ACC112 (cell line): ENCODE measurements at regions not wholly inside any gene's neighbourhood (a gene's known extent, or its start where the extent isn't known, plus 50 kb on each side); places are given as distances from the start of the nearest gene placed in this dataset.

Experiments used
- H2AFZ ChIP-seq: fragments of 200-600 bp; sonication (generic); one replicate; pipeline ENCODE4 v1.6.0; 2017; ENCODE audit warnings: antibody characterized with exemption, low read length; ENCODE audit not compliant: unreplicated experiment
- H3K27ac ChIP-seq: fragments of 200-600 bp; sonication (generic); 2 replicates; pipeline ENCODE4 v1.5.1; 2014; ENCODE audit warnings: low read depth, mild to moderate bottlenecking, antibody characterized with exemption, low read length, moderate library complexity
- H3K27me3 ChIP-seq: fragments of 200-600 bp; sonication (generic); 2 replicates; pipeline ENCODE4 v1.6.1; 2014; ENCODE audit warnings: mild to moderate bottlenecking, antibody characterized with exemption, low read length, moderate library complexity, mixed read lengths; ENCODE audit not compliant: insufficient read depth
- H3K36me3 ChIP-seq: fragments of 200-600 bp; sonication (generic); 2 replicates; pipeline ENCODE4 v1.6.1; 2016; ENCODE audit warnings: mild to moderate bottlenecking, antibody characterized with exemption, low read length, moderate library complexity, mixed read lengths; ENCODE audit not compliant: insufficient read depth
- H3K4me1 ChIP-seq: fragments of 200-600 bp; sonication (generic); one replicate; pipeline ENCODE4 v1.6.1; 2016; ENCODE audit warnings: low read length, mixed read lengths; ENCODE audit not compliant: insufficient read depth, unreplicated experiment, control insufficient read depth
- H3K4me3 ChIP-seq: fragments of 200-600 bp; sonication (generic); 2 replicates; pipeline ENCODE4 v1.5.1; 2014; ENCODE audit warnings: mild to moderate bottlenecking, low read depth, low read length
- H3K79me2 ChIP-seq: fragments of 200-600 bp; sonication (generic); one replicate; pipeline ENCODE4 v1.6.0; 2016; ENCODE audit warnings: low read length; ENCODE audit not compliant: control insufficient read depth, unreplicated experiment, insufficient read depth

DNA sequence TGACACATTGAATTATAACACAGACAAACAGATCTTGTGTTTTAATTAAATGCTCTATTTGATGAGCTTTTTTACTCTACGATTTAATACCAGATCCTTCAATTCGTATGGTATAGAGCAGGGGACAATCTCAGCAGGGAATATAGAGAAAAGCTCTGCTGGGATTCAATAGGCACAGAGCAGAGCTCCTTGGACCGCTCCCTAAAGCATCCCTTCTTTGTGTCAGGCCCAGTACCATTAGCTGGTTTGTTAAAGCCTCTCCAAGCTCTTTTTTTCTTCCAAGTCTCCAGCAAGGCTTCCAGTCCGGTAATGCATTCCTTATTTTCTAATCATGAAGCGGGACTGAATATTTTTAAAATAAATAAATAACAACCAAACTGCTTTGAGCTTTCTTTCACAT, 466.0 kb downstream of the NR4A2 start:
- no peak overlapping the region for H2AFZ ChIP-seq
- H3K4me1 ChIP-seq = no peaks in the 10 kb centered on the region
- no peaks in the 10 kb centered on the region for H3K79me2 ChIP-seq
- H3K36me3 ChIP-seq = no peaks in the 10 kb centered on the region
- no peak overlapping the region for H3K4me3 ChIP-seq
- no peak overlapping the region for H3K27ac ChIP-seq
- H3K27me3 ChIP-seq = no peaks in the 10 kb centered on the region

DNA sequence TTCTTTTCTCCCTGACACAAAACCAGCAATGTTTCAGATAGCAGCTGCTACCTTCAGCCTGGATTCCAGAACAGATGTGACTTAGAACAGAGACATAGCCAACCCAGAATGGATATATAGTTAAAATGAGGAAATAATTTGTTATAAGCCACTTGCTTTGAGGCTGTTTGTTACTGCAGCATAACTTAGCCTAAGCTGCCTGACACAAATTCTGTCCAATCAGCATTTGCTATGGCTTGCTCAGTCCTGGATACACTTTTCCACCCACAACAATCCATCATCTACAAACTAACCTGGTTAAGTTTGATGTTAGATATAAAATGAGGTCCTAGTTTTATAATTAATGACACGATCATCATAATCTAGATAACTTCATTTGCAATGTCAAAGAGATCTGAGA, 480.4 kb downstream of the NR4A2 start:
- H3K4me1 ChIP-seq = no peaks in the 10 kb centered on the region
- no peaks in the 10 kb centered on the region for H3K79me2 ChIP-seq
- H2AFZ ChIP-seq = no peak overlapping the region
- no peaks in the 10 kb centered on the region for H3K27me3 ChIP-seq
- H3K4me3 ChIP-seq = no peak overlapping the region
- no peak overlapping the region for H3K27ac ChIP-seq
- H3K36me3 ChIP-seq = no peaks in the 10 kb centered on the region

DNA sequence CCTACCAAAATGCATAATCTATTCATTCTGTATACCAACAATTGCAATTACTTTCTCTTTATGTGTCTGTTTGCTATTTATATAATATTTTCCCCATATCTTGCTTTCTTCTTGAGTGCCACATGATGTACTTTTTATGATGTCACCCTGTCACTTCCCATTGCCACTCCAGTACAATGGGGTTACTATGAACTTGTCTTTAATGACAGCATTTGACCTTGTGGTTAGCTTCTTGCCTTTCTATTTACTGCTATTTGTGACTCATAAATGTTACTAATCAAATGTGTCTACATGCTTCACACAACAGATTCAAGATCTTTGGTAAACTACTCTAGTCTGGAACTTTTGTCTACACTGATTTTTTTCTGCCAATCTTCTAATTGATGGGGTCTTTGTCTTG, 486.3 kb downstream of the NR4A2 start:
- no peaks in the 10 kb centered on the region for H3K36me3 ChIP-seq
- H3K27me3 ChIP-seq = no peaks in the 10 kb centered on the region
- no peaks in the 10 kb centered on the region for H3K79me2 ChIP-seq

GRCh38 chr2:155844461-155844860, 488.1 kb downstream of the NR4A2 start:
- Histone ChIP-seq H3K79me2 (no peaks in the 10 kb centered on the region), H3K4me1 (no peaks in the 10 kb centered on the region), H3K27me3 (no peaks in the 10 kb centered on the region), H3K4me3 (no peak overlapping the region), H3K27ac (no peak overlapping the region), H2AFZ (no peak overlapping the region), H3K36me3 (no peaks in the 10 kb centered on the region)

More for the DNA sequence above, 486.3 kb downstream of the NR4A2 start:
- no peak overlapping the region for H3K27ac ChIP-seq
- H2AFZ ChIP-seq = no peak overlapping the region
- no peak overlapping the region for H3K4me3 ChIP-seq
- H3K4me1 ChIP-seq = no peaks in the 10 kb centered on the region

- no peaks in the 10 kb centered on the region for H3K27me3 ChIP-seq
- no peak overlapping the region for H2AFZ ChIP-seq
- no peaks in the 10 kb centered on the region for H3K4me1 ChIP-seq
- H3K27ac ChIP-seq = no peak overlapping the region
- no peaks in the 10 kb centered on the region for H3K79me2 ChIP-seq
- H3K4me3 ChIP-seq = no peak overlapping the region
- H3K36me3 ChIP-seq = no peaks in the 10 kb centered on the region
Observed at GRCh38 chr2:155842103-155842502, 490.4 kb downstream of the NR4A2 start.

GRCh38 chr2:155841442-155841841, 491.1 kb downstream of the NR4A2 start:
- Histone ChIP-seq H3K4me3 (no peak overlapping the region), H3K27me3 (no peaks in the 10 kb centered on the region), H2AFZ (no peak overlapping the region), H3K79me2 (no peaks in the 10 kb centered on the region), H3K36me3 (no peaks in the 10 kb centered on the region), H3K4me1 (no peaks in the 10 kb centered on the region), H3K27ac (no peak overlapping the region)

GRCh38 chr2:155840661-155841060, 491.9 kb downstream of the NR4A2 start:
- Histone ChIP-seq H3K4me3 (no peak overlapping the region), H3K4me1 (no peaks in the 10 kb centered on the region), H3K79me2 (no peaks in the 10 kb centered on the region)

GRCh38 chr2:155839991-155840390, 492.5 kb downstream of the NR4A2 start:
- no peak overlapping the region for H3K27ac ChIP-seq
- no peak overlapping the region for H3K4me3 ChIP-seq

More at GRCh38 chr2:155840661-155841060, 491.9 kb downstream of the NR4A2 start:
- Histone ChIP-seq H3K27me3 (no peaks in the 10 kb centered on the region), H3K36me3 (no peaks in the 10 kb centered on the region), H2AFZ (no peak overlapping the region), H3K27ac (no peak overlapping the region)

DNA sequence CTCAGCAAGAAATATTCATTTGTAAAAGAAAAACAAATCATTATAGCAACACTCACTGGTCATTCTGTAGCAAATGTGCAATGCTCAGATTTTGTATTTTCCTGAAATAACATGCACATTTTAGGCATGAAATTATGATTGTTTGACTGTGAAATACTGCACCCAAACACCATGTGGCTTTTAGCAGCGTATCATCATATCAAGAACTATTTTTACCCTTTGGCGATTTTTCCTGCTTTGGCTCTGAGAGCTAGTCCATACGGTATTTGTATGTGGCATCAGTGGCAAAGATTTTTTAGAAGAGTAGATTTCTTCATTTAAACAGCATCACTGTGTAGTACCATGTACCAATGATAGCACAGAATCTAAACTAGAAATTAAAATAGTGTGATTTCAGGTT, 493.1 kb downstream of the NR4A2 start:
- Histone ChIP-seq H3K27ac (no peak overlapping the region), H3K4me3 (no peak overlapping the region), H3K27me3 (no peaks in the 10 kb centered on the region), H3K36me3 (no peaks in the 10 kb centered on the region), H2AFZ (no peak overlapping the region), H3K4me1 (no peaks in the 10 kb centered on the region), H3K79me2 (no peaks in the 10 kb centered on the region)

More at GRCh38 chr2:155839991-155840390, 492.5 kb downstream of the NR4A2 start:
- Histone ChIP-seq H3K79me2 (no peaks in the 10 kb centered on the region), H3K27me3 (no peaks in the 10 kb centered on the region), H2AFZ (no peak overlapping the region), H3K4me1 (no peaks in the 10 kb centered on the region), H3K36me3 (no peaks in the 10 kb centered on the region)

- Histone ChIP-seq H2AFZ (no peak overlapping the region), H3K27ac (no peak overlapping the region), H3K79me2 (no peaks in the 10 kb centered on the region), H3K36me3 (no peaks in the 10 kb centered on the region), H3K4me3 (no peak overlapping the region), H3K4me1 (no peaks in the 10 kb centered on the region), H3K27me3 (no peaks in the 10 kb centered on the region)
Observed at GRCh38 chr2:155836439-155836838, 496.1 kb downstream of the NR4A2 start.

DNA sequence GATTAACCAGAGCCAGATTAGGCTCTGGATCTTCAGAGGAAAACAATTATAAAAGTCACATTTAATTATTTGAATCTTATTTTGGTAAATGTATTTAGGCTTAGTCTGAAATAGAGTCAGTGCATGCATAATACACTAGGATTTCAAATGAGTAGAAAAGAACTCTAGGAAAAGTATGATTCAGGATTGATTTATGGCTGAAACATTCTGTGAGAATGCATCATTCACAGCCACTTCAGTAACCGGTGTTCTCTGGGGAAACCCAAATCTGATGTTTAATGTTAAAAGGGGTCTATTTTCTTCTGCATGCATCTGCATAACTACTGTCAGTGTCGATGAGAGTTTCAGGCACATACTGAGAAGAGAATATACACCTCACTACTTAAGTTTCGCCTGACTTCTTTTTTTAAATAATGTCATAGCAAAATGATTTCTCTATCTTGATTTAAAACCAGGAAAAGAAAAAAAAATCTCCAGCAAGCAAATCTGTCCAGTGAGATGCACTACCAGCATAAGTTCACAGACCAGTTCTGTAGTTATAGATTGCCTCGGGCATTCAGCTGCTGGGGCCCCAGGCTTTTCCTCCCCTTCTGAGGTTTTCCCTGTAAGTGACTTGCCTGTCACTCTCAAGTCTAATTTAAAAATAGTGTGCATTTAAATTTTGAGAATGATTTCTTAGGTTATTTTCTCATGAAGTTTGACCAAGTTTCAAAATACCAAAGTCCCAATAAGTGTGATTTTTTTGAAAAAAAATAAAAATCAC, 501.5 kb downstream of the NR4A2 start:
- Histone ChIP-seq H2AFZ (no peak overlapping the region), H3K4me1 (no peaks in the 10 kb centered on the region), H3K27ac (no peak overlapping the region), H3K79me2 (no peaks in the 10 kb centered on the region), H3K4me3 (no peak overlapping the region), H3K27me3 (no peaks in the 10 kb centered on the region), H3K36me3 (no peaks in the 10 kb centered on the region)
